GM21447 (cell line): ENCODE measurements at regions not wholly inside any gene's neighbourhood (a gene's known extent, or its start where the extent isn't known, plus 50 kb on each side); places are given as distances from the start of the nearest gene placed in this dataset.
"Not testable (repeated sequence)": the region's sequence is repeated elsewhere in the genome, so short reads cannot be mapped to it uniquely, and the experiment has no call there.

ENCODE experiments used
- ATAC-seq: cut with Tn5 transposase; IDR thresholded peaks from one replicate; pipeline ENCODE4 v1.9.1; 2021; ENCODE audit not compliant: unreplicated experiment

DNA sequence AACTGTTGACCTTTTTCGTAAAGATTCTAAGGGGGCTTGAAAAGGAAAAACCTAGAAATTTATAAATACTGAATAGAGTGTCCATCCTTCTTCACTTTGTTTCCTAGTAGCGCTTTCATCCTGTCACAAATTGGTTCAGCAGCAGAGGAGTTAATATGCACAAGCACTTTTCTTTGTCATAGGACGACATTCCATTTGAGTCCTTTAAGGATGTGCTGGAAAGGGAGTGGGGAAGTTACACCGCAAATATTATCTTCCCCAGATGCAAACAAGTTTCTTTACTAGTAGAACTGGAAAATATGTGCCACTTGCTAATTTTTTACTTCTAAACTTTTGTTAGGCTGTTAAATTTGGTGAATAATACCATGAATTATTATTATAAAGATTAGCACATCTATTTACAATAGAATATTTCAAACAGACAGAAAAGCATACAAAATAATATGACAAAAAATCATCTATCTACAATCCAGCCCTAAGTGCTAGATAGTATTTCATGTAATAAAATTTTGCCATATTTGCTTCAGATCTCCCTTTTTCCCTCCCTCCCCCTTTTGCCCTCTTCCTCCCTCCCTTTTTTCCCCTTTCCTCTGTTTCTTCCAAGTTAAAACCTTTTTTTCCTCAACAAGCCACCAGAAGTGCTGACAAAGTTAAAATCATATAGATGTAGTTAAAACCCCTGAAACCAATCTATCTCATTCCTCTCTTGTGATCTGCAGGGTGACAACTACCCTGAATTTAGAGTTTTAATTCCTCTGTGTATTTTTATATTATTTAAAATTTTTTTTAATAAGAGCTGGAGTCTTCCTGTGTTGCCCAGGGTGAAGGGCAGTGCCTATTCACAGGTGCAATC, 50.5 kb upstream of the MAP4K3 start:
- no peak for ATAC-seq

GRCh38 chr2:39488450-39488849, 51.4 kb upstream of the MAP4K3 start:
- ATAC-seq = no peak

DNA sequence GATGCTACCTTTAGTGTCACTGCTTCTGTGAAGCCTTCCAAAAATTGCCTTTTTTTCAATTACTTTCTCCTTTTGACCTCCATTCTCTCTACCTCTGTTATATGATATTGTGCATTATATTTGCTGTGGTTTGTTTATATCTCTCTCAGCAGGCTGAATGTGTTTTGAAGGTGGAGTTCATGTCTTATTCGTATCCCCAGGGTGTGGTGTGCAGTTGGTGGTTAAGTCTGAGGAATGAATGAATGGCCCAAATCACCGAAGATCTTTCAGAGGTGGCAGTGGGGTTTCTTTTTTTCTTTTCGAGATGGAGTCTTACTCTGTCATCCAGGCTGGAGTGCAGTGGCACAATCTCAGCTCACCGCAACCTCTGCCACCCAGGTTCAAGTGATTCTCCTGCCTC, 53.5 kb upstream of the MAP4K3 start:
- no peak for ATAC-seq

DNA sequence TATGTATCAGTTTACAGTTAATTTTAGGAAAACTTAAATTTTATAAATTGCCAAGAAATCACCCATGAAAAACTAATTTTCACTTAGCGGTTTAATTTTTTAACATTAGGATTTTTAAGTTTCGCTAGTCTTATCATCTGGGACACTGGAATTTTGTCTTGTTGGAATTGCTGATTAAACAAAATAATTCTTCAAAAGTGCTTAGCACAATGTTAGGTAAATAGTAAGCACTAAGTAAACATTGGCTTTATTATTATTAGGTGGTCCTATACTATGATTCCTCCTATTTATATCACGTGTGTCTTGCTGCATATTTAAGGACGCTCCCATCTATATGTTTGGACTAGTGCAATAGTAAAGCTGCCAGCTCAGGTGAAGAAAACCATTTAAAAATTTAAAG, 54.6 kb upstream of the MAP4K3 start:
- ATAC-seq = no peak

DNA sequence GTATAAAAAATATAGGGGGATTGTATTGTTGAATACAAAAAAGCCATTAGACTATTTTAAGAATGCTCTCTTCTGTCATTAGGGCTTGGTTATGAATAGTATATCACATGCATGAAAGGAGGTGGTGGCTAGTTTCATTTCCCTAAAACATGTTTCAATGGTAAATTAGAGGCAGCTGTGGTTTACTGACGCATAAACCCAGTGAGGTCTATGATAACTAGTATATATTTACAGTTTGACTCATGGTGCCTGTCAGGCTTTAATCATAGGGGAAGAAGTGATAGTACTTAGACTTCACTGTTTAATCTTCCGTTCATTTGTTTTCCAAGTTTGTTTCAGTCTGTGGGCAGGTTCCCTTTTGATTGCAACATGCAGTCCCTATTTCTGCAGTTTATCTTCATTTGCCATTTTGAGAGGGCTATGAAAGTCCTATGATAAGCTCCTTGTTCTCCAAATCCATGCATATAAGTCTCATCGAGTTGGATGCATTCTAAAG, 55.1 kb upstream of the MAP4K3 start:
- ATAC-seq = peak; percentile 97

GRCh38 chr2:39492716-39493115, 55.6 kb upstream of the MAP4K3 start:
- no peak for ATAC-seq

DNA sequence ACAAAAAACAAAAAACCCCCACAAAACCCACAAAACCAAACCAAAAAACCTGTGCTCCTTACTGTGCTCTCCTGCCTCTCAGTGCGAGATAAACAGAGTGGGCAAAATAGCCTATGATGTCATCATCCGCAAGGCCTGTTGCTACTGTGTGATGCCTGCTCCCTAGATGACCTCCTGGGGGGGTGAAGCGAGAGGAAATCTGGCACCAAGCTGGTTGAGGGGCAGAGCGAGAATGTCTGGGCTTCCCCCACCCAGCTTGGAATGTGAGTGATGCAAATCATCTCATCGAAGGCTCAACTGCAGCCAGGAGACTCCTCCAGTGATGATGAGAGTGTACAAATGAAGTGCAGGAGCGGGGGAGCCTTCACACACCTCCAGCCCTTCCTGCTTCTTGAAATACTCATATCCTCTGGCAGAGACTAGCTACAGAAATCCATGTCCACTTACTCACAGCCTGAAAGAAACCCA, 57.7 kb upstream of the MAP4K3 start:
- ATAC-seq = peak; percentile 51

GRCh38 chr2:39497082-39497801, 60.2 kb upstream of the MAP4K3 start:
- ATAC-seq = no peak

GRCh38 chr2:39498176-39498575, 61.1 kb upstream of the MAP4K3 start:
- ATAC-seq = not testable (repeated sequence)

DNA sequence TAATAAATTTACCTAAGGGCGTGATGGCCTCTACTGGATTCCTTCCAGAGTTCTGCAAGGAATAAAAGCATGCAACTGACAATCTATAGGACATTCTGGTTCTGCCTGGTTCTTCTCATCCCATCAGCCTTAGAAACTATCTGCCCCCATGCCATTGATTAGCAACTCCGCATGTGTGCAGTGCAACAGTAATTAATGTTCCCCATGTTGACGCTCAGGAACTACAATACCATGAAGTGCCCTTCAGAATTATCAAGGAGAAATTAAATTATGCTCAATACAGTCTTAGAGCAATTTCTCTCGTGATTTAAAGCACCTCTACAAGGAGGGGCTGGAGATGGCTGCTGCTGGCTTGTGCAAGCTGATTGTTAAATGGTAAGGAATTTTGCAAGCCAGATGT, 61.7 kb upstream of the MAP4K3 start:
- no peak for ATAC-seq

- no peak for ATAC-seq
Measured at GRCh38 chr2:39499336-39499735, 62.3 kb upstream of the MAP4K3 start.

GRCh38 chr2:39501412-39501811, 64.3 kb upstream of the MAP4K3 start:
- no peak for ATAC-seq

DNA sequence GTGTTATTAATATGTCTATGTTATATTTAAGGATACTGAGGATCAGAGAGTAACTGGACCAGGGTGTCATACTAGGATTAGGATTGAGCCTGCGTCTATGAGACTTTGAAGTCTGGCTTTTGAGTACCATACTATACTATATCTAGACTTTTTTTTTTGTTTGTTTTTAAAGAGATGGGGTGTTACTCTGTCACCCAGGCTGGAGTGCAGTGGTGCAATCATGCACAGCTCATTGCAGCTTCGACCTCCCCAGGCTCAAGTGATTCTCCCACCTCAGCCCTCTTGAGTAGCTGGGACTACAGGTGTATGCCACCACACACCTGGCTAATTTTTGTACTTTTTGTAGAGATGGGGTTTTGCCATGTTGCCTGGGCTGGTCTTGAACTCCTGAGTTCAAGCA, 66.2 kb upstream of the MAP4K3 start:
- no peak for ATAC-seq

DNA sequence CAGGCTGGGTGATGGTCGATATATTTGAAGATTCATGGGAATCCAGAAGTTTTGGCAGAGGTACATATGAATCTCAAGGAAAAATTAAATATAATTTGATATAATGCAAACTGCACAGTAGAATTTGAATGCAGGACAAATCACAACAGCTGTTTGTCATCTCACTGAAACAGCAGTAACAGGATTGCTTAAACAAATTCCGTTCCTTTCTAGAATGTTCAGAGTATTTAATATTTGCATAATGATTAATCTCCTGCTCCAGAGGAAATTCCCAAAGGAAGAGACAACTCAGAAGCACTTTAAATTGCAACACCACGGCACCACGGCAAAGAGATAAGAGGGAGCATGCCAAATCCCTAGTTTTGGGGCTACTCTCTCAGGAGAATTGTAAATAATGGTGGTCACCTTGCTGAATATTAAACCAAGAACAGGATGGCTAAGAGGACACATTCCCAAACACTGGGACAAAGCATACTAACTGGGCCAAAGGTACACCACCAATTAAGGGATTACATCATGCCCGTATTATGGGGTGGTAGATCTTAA, 67.8 kb upstream of the MAP4K3 start:
- no peak for ATAC-seq

GRCh38 chr2:39506215-39506614, 69.1 kb upstream of the MAP4K3 start:
- ATAC-seq = no peak

- no peak for ATAC-seq
Measured at GRCh38 chr2:39508198-39508597, 71.1 kb upstream of the MAP4K3 start.

DNA sequence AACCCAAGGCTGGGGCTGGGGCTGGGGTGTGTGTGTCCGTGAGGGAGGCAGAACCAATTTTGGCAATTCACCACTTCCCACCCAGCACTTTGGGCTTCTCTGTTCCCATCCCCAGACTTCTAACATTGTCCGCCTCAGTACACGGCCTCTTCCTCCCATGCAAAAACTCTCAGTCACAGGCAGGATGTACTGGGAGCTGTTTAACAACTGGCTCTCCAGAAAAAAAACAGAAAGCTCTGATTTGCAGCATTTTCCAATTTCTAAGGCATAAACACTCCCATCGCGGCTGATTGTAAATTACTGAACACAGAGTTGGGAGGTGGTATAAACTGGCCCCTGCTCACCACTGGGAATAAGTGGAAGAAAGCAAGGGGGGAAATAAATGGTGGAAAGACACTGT, 73.1 kb upstream of the MAP4K3 start:
- no peak for ATAC-seq

GRCh38 chr2:39511219-39511604, 74.1 kb upstream of the MAP4K3 start:
- no peak for ATAC-seq

GRCh38 chr2:39511605-39512433, 74.7 kb upstream of the MAP4K3 start:
- ATAC-seq = no peak

DNA sequence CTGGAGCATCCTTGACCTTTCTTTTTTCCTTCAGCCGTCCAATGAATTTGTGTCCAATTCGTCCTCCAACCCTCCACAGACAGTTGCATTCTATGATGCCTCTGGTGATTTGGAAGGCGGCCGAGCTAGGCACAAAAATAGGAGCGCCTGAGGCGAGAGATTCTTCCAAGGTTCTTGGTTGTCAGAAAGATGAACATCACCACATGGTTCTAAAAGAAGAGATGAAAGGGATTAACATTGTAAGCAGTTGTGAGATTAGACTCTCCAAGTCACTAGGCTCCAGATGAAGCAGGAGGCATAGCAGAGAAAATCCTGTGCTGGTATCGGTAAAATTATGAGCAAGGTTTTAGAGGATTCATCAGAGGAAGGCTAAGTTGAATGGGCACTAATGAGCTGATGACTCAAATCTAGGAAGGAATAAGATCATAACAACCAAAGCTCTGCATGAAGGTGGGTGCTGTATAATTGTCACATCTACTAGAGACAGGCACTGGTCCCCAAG, 75.4 kb upstream of the MAP4K3 start:
- ATAC-seq = no peak

GRCh38 chr2:39512941-39513340, 75.9 kb upstream of the MAP4K3 start:
- ATAC-seq = no peak
